B cell (primary cell): ENCODE measurements at regions not wholly inside any gene's neighbourhood (a gene's known extent, or its start where the extent isn't known, plus 50 kb on each side); places are given as distances from the start of the nearest gene placed in this dataset.

Experiments
- ATAC-seq: fragments of 200-7000 bp; cut with Tn5 transposase; one replicate; pipeline ENCODE4 v1.10.0; 2021; ENCODE audit warnings: low read depth, mild to moderate bottlenecking, moderate number of reproducible peaks, moderate library complexity
- CTCF ChIA-PET: fragments of 350-600 bp; sonication (Branson Sonifier 250); formaldehyde crosslinking; loops from one replicate; lab custom pipeline; 2021; ENCODE audit warnings: antibody characterized with exemption, inconsistent platforms; lab: Charles Lee
- POLR2A ChIA-PET: fragments of 350-600 bp; sonication (Branson Sonifier 250); formaldehyde crosslinking; loops from one replicate; lab custom pipeline; 2021; ENCODE audit warnings: antibody characterized with exemption; lab: Charles Lee
- DNase-seq: peaks from one replicate; pipeline ENCODE4 v3.0.0; 2013
- H2AFZ ChIP-seq: 2 replicates; pipeline ENCODE4 v1.6.1; 2012; ENCODE audit warnings: mild to moderate bottlenecking, low read depth, low read length; ENCODE audit not compliant: insufficient read depth, poor library complexity, severe bottlenecking
- H3K27ac ChIP-seq, 2 donors: 1 replicate in 1 of 2; 2 replicates in 1 of 2; pipeline ENCODE4 v1.5.1; 2012 to 2013; ENCODE audit warnings: low read length in 2 of 2, mild to moderate bottlenecking in 2 of 2, moderate library complexity in 1 of 2
- H3K27me3 ChIP-seq, 4 experiments: fragments of 200-600 bp in 1 of 4; sonication (generic) in 1 of 4; replicated peaks in 1 of 4; 1 replicate in 2 of 4; 2 replicates in 2 of 4; pipeline versions ENCODE4 v1.6.1 to v1.7.0; 2013 to 2016; ENCODE audit warnings: low read length in 3 of 4, mild to moderate bottlenecking in 2 of 4, mixed read lengths in 1 of 4, moderate library complexity in 1 of 4; ENCODE audit not compliant: insufficient read depth in 4 of 4, control insufficient read depth in 3 of 4; ENCODE audit errors: control extremely low read depth in 1 of 4
- H3K36me3 ChIP-seq, 2 experiments: replicated peaks in 1 of 2; 1 replicate in 1 of 2; 2 replicates in 1 of 2; pipeline versions ENCODE4 v1.6.1 to v1.7.1; 2013; ENCODE audit warnings: low read length in 1 of 2; ENCODE audit not compliant: insufficient read depth in 2 of 2, control insufficient read depth in 1 of 2; ENCODE audit errors: control extremely low read depth in 1 of 2, extremely low read depth in 1 of 2
- H3K4me1 ChIP-seq, 2 donors: fragments of 200-600 bp in 1 of 2; sonication (generic) in 1 of 2; 1 replicate in 1 of 2; 2 replicates in 1 of 2; pipeline versions ENCODE4 v1.5.1 to v1.6.1; 2013 to 2017; ENCODE audit warnings: low read length in 2 of 2; ENCODE audit not compliant: control insufficient read depth in 2 of 2, insufficient read depth in 2 of 2
- H3K4me2 ChIP-seq: replicated peaks from 2 replicates; pipeline ENCODE3; 2012; ENCODE audit warnings: mild to moderate bottlenecking, low read depth, low read length; ENCODE audit not compliant: poor library complexity, severe bottlenecking
- H3K4me3 ChIP-seq, 5 experiments: fragments of 200-600 bp in 1 of 5; sonication (generic) in 1 of 5; 1 replicate in 3 of 5; 2 replicates in 2 of 5; pipeline versions ENCODE4 v1.5.1 to v1.7.0; 2011 to 2016; ENCODE audit warnings: low read length in 4 of 5, mild to moderate bottlenecking in 4 of 5, low read depth in 2 of 5, control low read depth in 1 of 5, moderate library complexity in 1 of 5; ENCODE audit not compliant: insufficient read depth in 1 of 5; ENCODE audit errors: control extremely low read depth in 1 of 5, extremely low read depth in 1 of 5
- H3K79me2 ChIP-seq: fragments of 200-600 bp; sonication (generic); one replicate; pipeline ENCODE4 v1.6.0; 2016; ENCODE audit warnings: low read length; ENCODE audit not compliant: control insufficient read depth, insufficient read depth
- H3K9ac ChIP-seq: fragments of 200-600 bp; sonication (generic); 2 replicates; pipeline ENCODE4 v1.6.1; 2017; ENCODE audit warnings: mild to moderate bottlenecking, low read length, moderate library complexity
- H3K9me3 ChIP-seq, 3 donors: one replicate each; pipeline versions ENCODE4 v1.6.1 to v1.7.1; 2013; ENCODE audit warnings: low read length in 2 of 3; ENCODE audit not compliant: control insufficient read depth in 2 of 3, insufficient read depth in 1 of 3; ENCODE audit errors: control extremely low read depth in 1 of 3
- H4K20me1 ChIP-seq: 2 replicates; pipeline ENCODE4 v1.6.0; 2012; ENCODE audit warnings: mild to moderate bottlenecking, low read length; ENCODE audit not compliant: insufficient read depth, control insufficient read depth, poor library complexity, severe bottlenecking
- H3K27ac Mint-ChIP-seq: one replicate; pipeline ENCODE4 v1.8.0; 2021; ENCODE audit warnings: mixed read lengths
- H3K27me3 Mint-ChIP-seq: one replicate; pipeline ENCODE4 v1.8.0; 2021; ENCODE audit warnings: mixed read lengths
- H3K4me1 Mint-ChIP-seq: one replicate; pipeline ENCODE4 v1.8.0; 2021; ENCODE audit warnings: mixed read lengths
- H3K4me3 Mint-ChIP-seq: one replicate; pipeline ENCODE4 v1.8.0; 2021; ENCODE audit warnings: mixed read lengths
- H3K9me3 Mint-ChIP-seq: one replicate; pipeline ENCODE4 v1.8.0; 2022; ENCODE audit warnings: mixed read lengths; ENCODE audit not compliant: insufficient read depth
- EZH2 ChIP-seq: IDR thresholded peaks from 2 replicates; pipeline ENCODE4 v1.6.1; 2012; ENCODE audit warnings: borderline replicate concordance, low read depth, mild to moderate bottlenecking, moderate library complexity, low read length; ENCODE audit not compliant: insufficient read depth, poor library complexity, severe bottlenecking
- WGBS: methylation state at CpG from one replicate; pipeline ENCODE4 v1.1.5; 2013; ENCODE audit warnings: missing lambda C conversion rate; ENCODE audit not compliant: insufficient coverage; 5-methylcytosine and 5-hydroxymethylcytosine counted together
- intact Hi-C: fragments of 100-400 bp; cut with micrococcal nuclease; formaldehyde crosslinking; loops from one replicate; pipeline ENCODE4 v1.10.0; 2022
- TF ChIP-seq, protein P1 (sequence below): fragments of 200-600 bp; IDR thresholded peaks from one replicate; pipeline ENCODE4 v1.8.0; 2022; ENCODE audit warnings: antibody characterized with exemption, mild to moderate bottlenecking

DNA sequence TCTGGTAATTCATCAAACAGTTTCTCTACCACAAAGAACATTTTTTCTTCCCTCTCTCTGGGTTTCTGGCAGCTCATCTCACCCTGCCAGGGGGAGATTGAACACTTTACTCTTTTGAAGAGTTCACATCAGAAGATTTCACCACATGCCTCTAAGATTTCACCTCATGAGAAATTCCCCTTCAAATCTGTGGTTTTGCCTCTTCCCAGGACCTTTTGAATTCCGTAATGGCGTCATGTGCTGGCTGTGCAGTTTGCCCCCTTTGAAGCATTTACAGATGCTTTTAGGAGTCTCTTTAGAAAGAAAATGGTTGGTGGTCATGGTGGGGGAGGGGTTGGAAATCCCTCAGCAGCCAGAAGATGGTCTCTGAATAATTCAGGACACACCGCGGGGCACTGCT is 486.1 kb downstream of the QKI start:
- DNase-seq, result no peak
- Mint-ChIP-seq H3K9me3 (no peaks in the 10 kb centered on the region), H3K4me3 (no peak overlapping the region), H3K27ac (no peak overlapping the region), H3K27me3 (peaks cover 4% of the 10 kb centered on the region), H3K4me1 (no peaks in the 10 kb centered on the region)
- Histone ChIP-seq H3K27me3 (no peaks in the 10 kb centered on the region), H3K4me2 (no peak overlapping the region), H2AFZ (no peak overlapping the region), H3K4me1 (no peaks in the 10 kb centered on the region), H3K36me3 (no peaks in the 10 kb centered on the region), H3K9ac (no peak overlapping the region), H3K79me2 (no peaks in the 10 kb centered on the region), H3K27ac (no peak overlapping the region), H4K20me1 (no peaks in the 10 kb centered on the region), H3K9me3 (peaks cover 0 to 3% (median 0%) of the 10 kb centered on the region in 3 donors), H3K4me3 (no peak overlapping the region)
- CTCF ChIA-PET, result no interaction called here
- POLR2A ChIA-PET, result no interaction called here
- ATAC-seq, result no peak
- no peak for TF ChIP-seq EZH2
- WGBS, result 96% methylated on average over 4 of the region's 4 CpGs
- intact Hi-C loops, result no loop called here

DNA sequence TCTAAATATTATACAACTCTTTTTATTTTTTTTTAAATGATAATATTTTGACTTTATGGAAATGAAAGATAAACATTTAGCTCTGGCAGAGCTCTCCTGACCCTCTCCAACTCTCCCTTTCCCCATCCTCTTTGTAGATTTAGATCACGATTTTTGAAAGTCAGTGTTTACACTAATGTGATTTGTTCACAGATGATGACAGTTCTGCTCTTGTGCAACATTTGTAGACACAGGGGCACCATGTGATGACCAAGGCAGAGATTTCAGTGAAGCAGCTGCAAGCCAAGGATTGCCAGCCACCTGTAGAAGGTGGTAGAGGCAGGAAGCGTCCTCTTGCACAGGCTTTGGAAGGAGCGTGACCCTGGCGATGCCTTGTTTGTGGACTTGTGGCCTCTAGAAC is 483.2 kb downstream of the QKI start:
- no peaks in the 10 kb centered on the region for H3K4me1 Mint-ChIP-seq

More for the DNA sequence above, 483.2 kb downstream of the QKI start:
- Histone ChIP-seq H2AFZ (no peak overlapping the region), H3K27ac (no peak overlapping the region), H3K4me3 (no peak overlapping the region), H3K36me3 (no peaks in the 10 kb centered on the region), H3K9ac (no peak overlapping the region), H3K9me3 (peaks cover 0 to 3% (median 0%) of the 10 kb centered on the region in 3 donors), H3K79me2 (no peaks in the 10 kb centered on the region), H3K4me2 (no peak overlapping the region), H3K27me3 (peaks cover 0 to 3% (median 0%) of the 10 kb centered on the region in 4 experiments), H3K4me1 (no peaks in the 10 kb centered on the region), H4K20me1 (no peaks in the 10 kb centered on the region)
- ATAC-seq (no peak), DNase-seq (no peak)
- WGBS, result 95% methylated on average over 4 of the region's 4 CpGs
- Mint-ChIP-seq H3K27me3 (peaks cover 8% of the 10 kb centered on the region), H3K4me3 (no peak overlapping the region), H3K9me3 (no peaks in the 10 kb centered on the region), H3K27ac (no peak overlapping the region)
- CTCF ChIA-PET, result no interaction called here
- POLR2A ChIA-PET, result no interaction called here
- TF ChIP-seq, protein P1, sequence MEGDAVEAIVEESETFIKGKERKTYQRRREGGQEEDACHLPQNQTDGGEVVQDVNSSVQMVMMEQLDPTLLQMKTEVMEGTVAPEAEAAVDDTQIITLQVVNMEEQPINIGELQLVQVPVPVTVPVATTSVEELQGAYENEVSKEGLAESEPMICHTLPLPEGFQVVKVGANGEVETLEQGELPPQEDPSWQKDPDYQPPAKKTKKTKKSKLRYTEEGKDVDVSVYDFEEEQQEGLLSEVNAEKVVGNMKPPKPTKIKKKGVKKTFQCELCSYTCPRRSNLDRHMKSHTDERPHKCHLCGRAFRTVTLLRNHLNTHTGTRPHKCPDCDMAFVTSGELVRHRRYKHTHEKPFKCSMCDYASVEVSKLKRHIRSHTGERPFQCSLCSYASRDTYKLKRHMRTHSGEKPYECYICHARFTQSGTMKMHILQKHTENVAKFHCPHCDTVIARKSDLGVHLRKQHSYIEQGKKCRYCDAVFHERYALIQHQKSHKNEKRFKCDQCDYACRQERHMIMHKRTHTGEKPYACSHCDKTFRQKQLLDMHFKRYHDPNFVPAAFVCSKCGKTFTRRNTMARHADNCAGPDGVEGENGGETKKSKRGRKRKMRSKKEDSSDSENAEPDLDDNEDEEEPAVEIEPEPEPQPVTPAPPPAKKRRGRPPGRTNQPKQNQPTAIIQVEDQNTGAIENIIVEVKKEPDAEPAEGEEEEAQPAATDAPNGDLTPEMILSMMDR, result no peak
- no peak for TF ChIP-seq EZH2
- intact Hi-C loops, result no loop called here
